ENCODE measurements at regions not wholly inside any gene's neighbourhood (a gene's known extent, or its start where the extent isn't known, plus 50 kb on each side); places are given as distances from the start of the nearest gene placed in this dataset.

DNA sequence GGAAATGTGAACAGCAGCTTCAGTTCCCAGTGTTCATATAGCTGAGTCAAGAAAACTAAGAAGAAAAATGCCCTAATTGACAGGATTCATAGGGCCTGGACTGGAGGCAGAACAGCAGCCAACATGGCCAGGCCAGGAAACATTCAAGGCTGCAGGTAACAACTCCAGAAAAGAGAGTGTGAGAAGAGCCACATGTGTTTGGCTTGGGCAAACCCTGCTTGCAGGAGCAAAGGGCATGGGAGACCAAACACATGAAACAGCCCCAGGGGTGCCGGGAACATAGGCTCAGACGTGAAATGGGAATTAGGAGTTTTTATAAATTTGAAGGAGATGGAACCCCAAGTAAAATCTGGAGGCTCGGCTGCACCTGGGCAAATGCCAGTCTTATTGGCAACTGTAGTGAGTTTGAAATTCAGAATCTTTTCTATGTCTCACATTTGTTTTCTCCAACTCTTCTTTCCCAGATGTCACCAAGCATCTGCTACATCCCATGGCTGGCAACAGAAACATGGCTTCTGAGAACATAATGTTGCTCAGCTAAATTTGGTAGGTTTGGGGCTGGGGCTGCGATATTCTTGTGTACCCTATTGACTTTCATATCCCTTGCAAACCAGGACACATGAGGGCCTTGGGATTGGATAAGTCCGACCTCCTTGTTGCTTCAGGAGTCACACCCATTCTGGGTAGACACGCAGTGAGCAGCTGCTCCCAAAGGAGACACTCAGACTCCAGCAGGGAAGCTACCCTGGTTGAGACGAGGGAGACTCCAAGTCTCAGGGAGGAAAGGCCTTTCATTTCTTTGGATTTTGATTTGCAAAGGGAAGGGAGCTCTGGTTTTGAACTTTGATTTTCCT lies 98.9 kb upstream of the CLSTN2 start:
- peaks cover 0 to 4% of the 10 kb centered on the region in 2 experiments; a peak in 1 of 5 replicates for H3K27me3 ChIP-seq (ENCODE audit: control insufficient read depth in 2 of 2, insufficient read depth in 2 of 2, low read length in 2 of 2)
- intact Hi-C loops (cut with micrococcal nuclease) (no loop called here), in situ Hi-C loops (cut with MboI) (no loop called here)
- no peak overlapping the region for H3K4me2 ChIP-seq (ENCODE audit: insufficient read depth, low read length)
- FAIRE-seq (no peak), DNase-seq (ENCODE audit: extremely low read depth in 1 of 4, low spot score in 3 of 4) (no peak), ATAC-seq (no peak)
- H3K79me2 ChIP-seq (ENCODE audit: control insufficient read depth, insufficient read depth, low read length), result no peaks in the 10 kb centered on the region
- H3K4me3 ChIP-seq, result no peak overlapping the region
- H2AFZ ChIP-seq (ENCODE audit: low read depth, low read length), result no peak overlapping the region
- no TSS peak for BruUV-seq (replicated peaks)
- ChIA-PET POLR2A (no interaction called here), CTCF (ENCODE audit: low intra/inter-chr PET ratio) (no interaction called here)
- no peak for TF ChIP-seq POLR3G (IDR thresholded peaks at IDR 0.05; ENCODE audit: extremely low read depth, insufficient read length, insufficient replicate concordance)
- TF ChIP-seq SRF (CRISPR knock-in tag; IDR thresholded peaks at IDR 0.05), result no peak
- TF ChIP-seq, protein P1, sequence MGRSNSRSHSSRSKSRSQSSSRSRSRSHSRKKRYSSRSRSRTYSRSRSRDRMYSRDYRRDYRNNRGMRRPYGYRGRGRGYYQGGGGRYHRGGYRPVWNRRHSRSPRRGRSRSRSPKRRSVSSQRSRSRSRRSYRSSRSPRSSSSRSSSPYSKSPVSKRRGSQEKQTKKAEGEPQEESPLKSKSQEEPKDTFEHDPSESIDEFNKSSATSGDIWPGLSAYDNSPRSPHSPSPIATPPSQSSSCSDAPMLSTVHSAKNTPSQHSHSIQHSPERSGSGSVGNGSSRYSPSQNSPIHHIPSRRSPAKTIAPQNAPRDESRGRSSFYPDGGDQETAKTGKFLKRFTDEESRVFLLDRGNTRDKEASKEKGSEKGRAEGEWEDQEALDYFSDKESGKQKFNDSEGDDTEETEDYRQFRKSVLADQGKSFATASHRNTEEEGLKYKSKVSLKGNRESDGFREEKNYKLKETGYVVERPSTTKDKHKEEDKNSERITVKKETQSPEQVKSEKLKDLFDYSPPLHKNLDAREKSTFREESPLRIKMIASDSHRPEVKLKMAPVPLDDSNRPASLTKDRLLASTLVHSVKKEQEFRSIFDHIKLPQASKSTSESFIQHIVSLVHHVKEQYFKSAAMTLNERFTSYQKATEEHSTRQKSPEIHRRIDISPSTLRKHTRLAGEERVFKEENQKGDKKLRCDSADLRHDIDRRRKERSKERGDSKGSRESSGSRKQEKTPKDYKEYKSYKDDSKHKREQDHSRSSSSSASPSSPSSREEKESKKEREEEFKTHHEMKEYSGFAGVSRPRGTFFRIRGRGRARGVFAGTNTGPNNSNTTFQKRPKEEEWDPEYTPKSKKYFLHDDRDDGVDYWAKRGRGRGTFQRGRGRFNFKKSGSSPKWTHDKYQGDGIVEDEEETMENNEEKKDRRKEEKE (IDR thresholded peaks at IDR 0.05; ENCODE audit: borderline replicate concordance in 1 of 2, control insufficient read depth in 1 of 2, low read depth in 2 of 2, low read length in 1 of 2), result no peak
- no peak for TF ChIP-seq RAD51 (IDR thresholded peaks at IDR 0.05; ENCODE audit: borderline replicate concordance, low read depth)
- no peaks in the 10 kb centered on the region for H3K9me3 ChIP-seq (replicated peaks; ENCODE audit: control insufficient read depth, insufficient read depth, low read depth, low read length)
- 0% methylated on average over 7 of the region's 7 CpGs for WGBS (ENCODE audit: insufficient coverage, low coverage, missing lambda C conversion rate)
- H3K9me1 ChIP-seq (ENCODE audit: control insufficient read depth, insufficient read depth, low read length), result no peaks in the 10 kb centered on the region
- H3K9ac ChIP-seq (ENCODE audit: insufficient read depth in 1 of 2, low read depth in 2 of 2, low read length in 2 of 2), result no peak overlapping the region
- H3K4me1 ChIP-seq (replicated peaks in 1 of 2; ENCODE audit: control insufficient read depth in 2 of 2, insufficient read depth in 2 of 2, low read length in 2 of 2), result no peaks in the 10 kb centered on the region
- H4K20me1 ChIP-seq (replicated peaks; ENCODE audit: control insufficient read depth, insufficient read depth, low read length), result no peaks in the 10 kb centered on the region
- no peaks in the 10 kb centered on the region for H3K36me3 ChIP-seq (ENCODE audit: control insufficient read depth, insufficient read depth, low read length)
- no peak overlapping the region for H3K27ac ChIP-seq (ENCODE audit: extremely low read depth, low read depth, low read length)
